GM23338 (cell line): ENCODE measurements at regions not wholly inside any gene's neighbourhood (a gene's known extent, or its start where the extent isn't known, plus 50 kb on each side); places are given as distances from the start of the nearest gene placed in this dataset.

Experiments used
- ATAC-seq: fragments of 200-7000 bp; cut with Tn5 transposase; 3 replicates; pipeline ENCODE4 v1.9.1; 2020
- DNase-seq: peaks from one replicate; pipeline ENCODE4 v3.0.0-alpha.2; 2015; ENCODE audit warnings: low spot score
- H2AFZ ChIP-seq: fragments of 200-600 bp; sonication (generic); 2 replicates; pipeline ENCODE4 v1.8.0; 2016; ENCODE audit warnings: antibody characterized with exemption, mild to moderate bottlenecking, moderate library complexity
- H3F3A ChIP-seq: fragments of 200-600 bp; sonication (generic); replicated peaks from 2 replicates; pipeline ENCODE4 v1.8.0; 2017; ENCODE audit warnings: antibody characterized with exemption, mixed run types, low read depth
- H3K27ac ChIP-seq: fragments of 200-600 bp; sonication (generic); 2 replicates; pipeline ENCODE4 v1.6.1; 2016; ENCODE audit warnings: low read depth
- H3K27me3 ChIP-seq: fragments of 200-600 bp; sonication (generic); 2 replicates; pipeline ENCODE4 v1.8.0; 2016; ENCODE audit warnings: mild to moderate bottlenecking, mixed run types, moderate library complexity; ENCODE audit not compliant: insufficient read depth
- H3K36me3 ChIP-seq: fragments of 200-600 bp; sonication (generic); 2 replicates; pipeline ENCODE4 v1.8.0; 2016; ENCODE audit warnings: mild to moderate bottlenecking; ENCODE audit not compliant: insufficient read depth
- H3K4me1 ChIP-seq: fragments of 200-600 bp; sonication (generic); 2 replicates; pipeline ENCODE4 v1.8.0; 2016; ENCODE audit warnings: mild to moderate bottlenecking, moderate library complexity; ENCODE audit not compliant: insufficient read depth
- H3K4me2 ChIP-seq: fragments of 200-600 bp; sonication (generic); 2 replicates; pipeline ENCODE4 v1.7.1; 2017; ENCODE audit warnings: mixed run types
- H3K4me3 ChIP-seq: fragments of 200-600 bp; sonication (generic); 2 replicates; pipeline ENCODE4 v1.6.1; 2016; ENCODE audit warnings: mixed run types
- H3K79me2 ChIP-seq: fragments of 200-600 bp; sonication (generic); replicated peaks from 2 replicates; pipeline ENCODE4 v1.8.0; 2017; ENCODE audit warnings: mild to moderate bottlenecking; ENCODE audit not compliant: insufficient read depth
- H3K9me2 ChIP-seq: fragments of 200-600 bp; sonication (generic); 2 replicates; pipeline ENCODE4 v1.8.0; 2017; ENCODE audit not compliant: insufficient read depth
- H4K20me1 ChIP-seq: fragments of 200-600 bp; sonication (generic); replicated peaks from 2 replicates; pipeline ENCODE4 v1.8.0; 2017; ENCODE audit warnings: mild to moderate bottlenecking; ENCODE audit not compliant: insufficient read depth
- H3K27ac Mint-ChIP-seq: 2 replicates; pipeline ENCODE4 v1.8.0; 2020; ENCODE audit warnings: inconsistent platforms, mild to moderate bottlenecking, moderate library complexity, mixed read lengths
- H3K27me3 Mint-ChIP-seq: 3 replicates; pipeline ENCODE4 v1.8.0; 2022; ENCODE audit warnings: low read depth, mild to moderate bottlenecking, moderate library complexity, mixed read lengths, inconsistent platforms; ENCODE audit not compliant: insufficient read depth, poor library complexity
- H3K36me3 Mint-ChIP-seq: 3 replicates; pipeline ENCODE4 v1.8.0; 2021; ENCODE audit warnings: low read depth, mild to moderate bottlenecking, inconsistent platforms, moderate library complexity, mixed read lengths
- H3K4me1 Mint-ChIP-seq: 3 replicates; pipeline ENCODE4 v1.8.0; 2020; ENCODE audit warnings: mild to moderate bottlenecking, inconsistent platforms, mixed read lengths
- H3K4me3 Mint-ChIP-seq: 3 replicates; pipeline ENCODE4 v1.8.0; 2021; ENCODE audit warnings: moderate library complexity, mild to moderate bottlenecking, inconsistent platforms, mixed read lengths
- H3K9me3 Mint-ChIP-seq: 3 replicates; pipeline ENCODE4 v1.8.0; 2020; ENCODE audit warnings: moderate library complexity, mild to moderate bottlenecking, inconsistent platforms, mixed read lengths
- CREB1 ChIP-seq: fragments of 250-450 bp; sonication (Bioruptor Pico); IDR thresholded peaks from 2 replicates; pipeline ENCODE4 v1.5.0; 2020; ENCODE audit warnings: low read depth, mild to moderate bottlenecking, moderate library complexity
- EZH2 ChIP-seq: fragments of 200-600 bp; sonication (generic); IDR thresholded peaks from one replicate; pipeline ENCODE4 v1.8.0; 2017; ENCODE audit warnings: antibody characterized with exemption, mild to moderate bottlenecking, low read depth; ENCODE audit not compliant: unreplicated experiment
- EZH2phosphoT487 ChIP-seq: fragments of 200-600 bp; sonication (generic); IDR thresholded peaks from one replicate; pipeline ENCODE4 v1.8.1; 2018; ENCODE audit warnings: antibody characterized with exemption; ENCODE audit not compliant: unreplicated experiment
- JUNB ChIP-seq: IDR thresholded peaks from one replicate; pipeline ENCODE4 v1.6.1; 2016; ENCODE audit warnings: antibody characterized with exemption; ENCODE audit not compliant: unreplicated experiment
- NANOG ChIP-seq: IDR thresholded peaks from 2 replicates; pipeline ENCODE4 v1.6.1; 2016; ENCODE audit warnings: antibody characterized with exemption, borderline replicate concordance
- POLR2AphosphoS5 ChIP-seq: IDR thresholded peaks from 2 replicates; pipeline ENCODE4 v1.6.1; 2016; ENCODE audit warnings: antibody characterized with exemption, low read depth
- STAT1 ChIP-seq: IDR thresholded peaks from one replicate; pipeline ENCODE4 v1.6.1; 2016; ENCODE audit warnings: antibody characterized with exemption; ENCODE audit not compliant: unreplicated experiment
- ZNF114 ChIP-seq: fragments of 250-450 bp; sonication (Bioruptor Pico); IDR thresholded peaks from 2 replicates; pipeline ENCODE4 v1.5.0; 2020; ENCODE audit warnings: mild to moderate bottlenecking, moderate library complexity
- ZNF331 ChIP-seq: fragments of 250-450 bp; sonication (Bioruptor Pico); IDR thresholded peaks from 2 replicates; pipeline ENCODE4 v1.5.0; 2020; ENCODE audit warnings: low read depth, mild to moderate bottlenecking, moderate library complexity
- TF ChIP-seq, protein P1 (sequence below), 2 experiments: fragments of 200-600 bp in 1 of 2; sonication (generic) in 1 of 2; conservative IDR thresholded peaks; 2 replicates each; pipeline versions ENCODE4 v1.5.1 to v1.6.1; 2016 to 2017; ENCODE audit warnings: antibody characterized with exemption in 2 of 2, low read depth in 2 of 2, mild to moderate bottlenecking in 2 of 2, moderate library complexity in 1 of 2
- TF ChIP-seq, protein P2 (sequence below): IDR thresholded peaks from 2 replicates; pipeline ENCODE4 v1.6.1; 2016; ENCODE audit warnings: antibody characterized with exemption
- TF ChIP-seq, protein P3 (sequence below): IDR thresholded peaks from one replicate; pipeline ENCODE4 v1.6.1; 2018; ENCODE audit warnings: antibody characterized with exemption; ENCODE audit not compliant: unreplicated experiment

DNA sequence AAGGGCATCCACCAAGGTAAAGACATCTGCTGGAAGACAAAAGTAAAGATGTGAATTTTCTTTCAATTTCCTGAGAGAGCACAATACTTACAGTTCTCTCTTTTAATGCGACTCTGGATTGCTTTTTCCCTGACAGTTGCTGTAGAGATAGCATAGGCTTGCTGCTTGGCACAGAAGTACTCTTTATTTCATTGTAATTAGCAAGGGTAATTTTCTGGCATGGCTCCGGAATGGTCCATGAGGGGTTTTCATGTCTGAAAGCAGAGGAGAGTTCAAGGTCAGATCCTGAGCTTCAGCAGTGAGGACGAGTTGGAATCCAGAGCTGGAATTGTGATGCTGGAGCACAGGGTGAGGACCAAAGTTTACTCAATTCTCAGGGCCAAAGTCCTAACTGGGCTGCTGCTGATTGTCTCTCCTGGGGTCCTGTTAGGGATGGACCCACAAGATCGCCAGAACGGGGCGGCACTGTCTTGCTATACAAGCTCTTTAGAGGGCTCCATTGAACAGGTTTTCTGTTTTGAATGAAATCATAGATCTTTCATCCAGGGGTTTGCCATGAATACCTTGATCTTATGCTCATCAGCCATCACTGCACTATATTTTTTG lies 190.0 kb upstream of the MKI67 start (continued):
- TF ChIP-seq, protein P1, sequence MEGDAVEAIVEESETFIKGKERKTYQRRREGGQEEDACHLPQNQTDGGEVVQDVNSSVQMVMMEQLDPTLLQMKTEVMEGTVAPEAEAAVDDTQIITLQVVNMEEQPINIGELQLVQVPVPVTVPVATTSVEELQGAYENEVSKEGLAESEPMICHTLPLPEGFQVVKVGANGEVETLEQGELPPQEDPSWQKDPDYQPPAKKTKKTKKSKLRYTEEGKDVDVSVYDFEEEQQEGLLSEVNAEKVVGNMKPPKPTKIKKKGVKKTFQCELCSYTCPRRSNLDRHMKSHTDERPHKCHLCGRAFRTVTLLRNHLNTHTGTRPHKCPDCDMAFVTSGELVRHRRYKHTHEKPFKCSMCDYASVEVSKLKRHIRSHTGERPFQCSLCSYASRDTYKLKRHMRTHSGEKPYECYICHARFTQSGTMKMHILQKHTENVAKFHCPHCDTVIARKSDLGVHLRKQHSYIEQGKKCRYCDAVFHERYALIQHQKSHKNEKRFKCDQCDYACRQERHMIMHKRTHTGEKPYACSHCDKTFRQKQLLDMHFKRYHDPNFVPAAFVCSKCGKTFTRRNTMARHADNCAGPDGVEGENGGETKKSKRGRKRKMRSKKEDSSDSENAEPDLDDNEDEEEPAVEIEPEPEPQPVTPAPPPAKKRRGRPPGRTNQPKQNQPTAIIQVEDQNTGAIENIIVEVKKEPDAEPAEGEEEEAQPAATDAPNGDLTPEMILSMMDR (conservative IDR thresholded peaks at IDR 0.05; ENCODE audit: low read depth in 2 of 2): no peak
- TF ChIP-seq STAT1 (no peak), ZNF114 (CRISPR knock-in tag) (no peak), EZH2 (no peak), JUNB (no peak), CREB1 (no peak), EZH2phosphoT487 (no peak), POLR2AphosphoS5 (no peak)
- TF ChIP-seq, protein P2, sequence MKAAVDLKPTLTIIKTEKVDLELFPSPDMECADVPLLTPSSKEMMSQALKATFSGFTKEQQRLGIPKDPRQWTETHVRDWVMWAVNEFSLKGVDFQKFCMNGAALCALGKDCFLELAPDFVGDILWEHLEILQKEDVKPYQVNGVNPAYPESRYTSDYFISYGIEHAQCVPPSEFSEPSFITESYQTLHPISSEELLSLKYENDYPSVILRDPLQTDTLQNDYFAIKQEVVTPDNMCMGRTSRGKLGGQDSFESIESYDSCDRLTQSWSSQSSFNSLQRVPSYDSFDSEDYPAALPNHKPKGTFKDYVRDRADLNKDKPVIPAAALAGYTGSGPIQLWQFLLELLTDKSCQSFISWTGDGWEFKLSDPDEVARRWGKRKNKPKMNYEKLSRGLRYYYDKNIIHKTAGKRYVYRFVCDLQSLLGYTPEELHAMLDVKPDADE: no peak
- TF ChIP-seq, protein P3, sequence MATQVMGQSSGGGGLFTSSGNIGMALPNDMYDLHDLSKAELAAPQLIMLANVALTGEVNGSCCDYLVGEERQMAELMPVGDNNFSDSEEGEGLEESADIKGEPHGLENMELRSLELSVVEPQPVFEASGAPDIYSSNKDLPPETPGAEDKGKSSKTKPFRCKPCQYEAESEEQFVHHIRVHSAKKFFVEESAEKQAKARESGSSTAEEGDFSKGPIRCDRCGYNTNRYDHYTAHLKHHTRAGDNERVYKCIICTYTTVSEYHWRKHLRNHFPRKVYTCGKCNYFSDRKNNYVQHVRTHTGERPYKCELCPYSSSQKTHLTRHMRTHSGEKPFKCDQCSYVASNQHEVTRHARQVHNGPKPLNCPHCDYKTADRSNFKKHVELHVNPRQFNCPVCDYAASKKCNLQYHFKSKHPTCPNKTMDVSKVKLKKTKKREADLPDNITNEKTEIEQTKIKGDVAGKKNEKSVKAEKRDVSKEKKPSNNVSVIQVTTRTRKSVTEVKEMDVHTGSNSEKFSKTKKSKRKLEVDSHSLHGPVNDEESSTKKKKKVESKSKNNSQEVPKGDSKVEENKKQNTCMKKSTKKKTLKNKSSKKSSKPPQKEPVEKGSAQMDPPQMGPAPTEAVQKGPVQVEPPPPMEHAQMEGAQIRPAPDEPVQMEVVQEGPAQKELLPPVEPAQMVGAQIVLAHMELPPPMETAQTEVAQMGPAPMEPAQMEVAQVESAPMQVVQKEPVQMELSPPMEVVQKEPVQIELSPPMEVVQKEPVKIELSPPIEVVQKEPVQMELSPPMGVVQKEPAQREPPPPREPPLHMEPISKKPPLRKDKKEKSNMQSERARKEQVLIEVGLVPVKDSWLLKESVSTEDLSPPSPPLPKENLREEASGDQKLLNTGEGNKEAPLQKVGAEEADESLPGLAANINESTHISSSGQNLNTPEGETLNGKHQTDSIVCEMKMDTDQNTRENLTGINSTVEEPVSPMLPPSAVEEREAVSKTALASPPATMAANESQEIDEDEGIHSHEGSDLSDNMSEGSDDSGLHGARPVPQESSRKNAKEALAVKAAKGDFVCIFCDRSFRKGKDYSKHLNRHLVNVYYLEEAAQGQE: no peak

DNA sequence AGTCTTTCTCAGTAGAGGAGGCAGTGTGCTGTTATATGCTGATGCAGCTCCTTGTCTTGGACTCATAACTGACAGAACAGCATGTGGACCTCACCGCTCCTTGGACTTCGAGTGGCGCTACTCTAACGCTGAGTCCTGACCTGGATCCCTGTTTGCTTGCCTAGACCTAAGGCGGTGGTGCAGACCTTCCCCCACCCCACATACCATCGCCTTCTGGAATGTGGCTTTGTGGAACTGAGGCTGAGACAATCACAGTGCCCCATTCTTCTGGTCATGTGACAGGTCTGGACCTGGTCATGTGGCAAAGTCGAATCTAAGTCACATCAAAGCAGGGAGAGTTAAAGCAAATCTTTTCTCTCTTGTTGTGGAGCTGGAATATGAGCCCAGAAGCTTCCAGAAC lies 190.7 kb upstream of the MKI67 start:
- Histone ChIP-seq H4K20me1 (no peaks in the 10 kb centered on the region), H3K79me2 (no peaks in the 10 kb centered on the region), H3K4me1 (no peaks in the 10 kb centered on the region), H3F3A (no peaks in the 10 kb centered on the region), H3K9me2 (no peaks in the 10 kb centered on the region), H3K36me3 (no peaks in the 10 kb centered on the region), H3K4me3 (no peak overlapping the region), H3K27me3 (no peaks in the 10 kb centered on the region), H3K27ac (no peak overlapping the region), H2AFZ (peak overlapping the region; percentile 63; the same call in 1 of the 2 replicates), H3K4me2 (no peak overlapping the region)
- ATAC-seq: no peak
- H3K9me3 Mint-ChIP-seq: no peaks in the 10 kb centered on the region
- H3K27me3 Mint-ChIP-seq: peaks cover 6% of the 10 kb centered on the region
- H3K4me3 Mint-ChIP-seq: no peak overlapping the region
- H3K27ac Mint-ChIP-seq: no peak overlapping the region
- peaks cover 11% of the 10 kb centered on the region for H3K4me1 Mint-ChIP-seq
- no peak for DNase-seq
- no peaks in the 10 kb centered on the region for H3K36me3 Mint-ChIP-seq
- TF ChIP-seq JUNB: no peak
- no peak for TF ChIP-seq ZNF114 (CRISPR knock-in tag)
- no peak for TF ChIP-seq ZNF331
- TF ChIP-seq, protein P2: no peak
- TF ChIP-seq, protein P3: no peak
- TF ChIP-seq, protein P1 (conservative IDR thresholded peaks at IDR 0.05; ENCODE audit: low read depth in 2 of 2): no peak
- no peak for TF ChIP-seq STAT1
- no peak for TF ChIP-seq EZH2
- no peak for TF ChIP-seq POLR2AphosphoS5
- TF ChIP-seq NANOG: no peak
